Gastrocnemius medialis (tissue), 4 donors: ENCODE measurements at regions not wholly inside any gene's neighbourhood (a gene's known extent, or its start where the extent isn't known, plus 50 kb on each side); places are given as distances from the start of the nearest gene placed in this dataset.

Experiments
- ATAC-seq, 2 donors: fragments of 150-250 bp; one replicate each; pipeline ENCODE4 v1.9.1; 2016
- DNase-seq, 2 donors: peaks; one replicate each; pipeline ENCODE4 v3.0.0-alpha.2; 2019
- H3K27ac ChIP-seq, 4 donors: fragments of 200-600 bp; sonication (generic); 1 replicate in 1 of 4; 2 replicates in 3 of 4; pipeline ENCODE4 v1.5.1; 2016 to 2018; ENCODE audit warnings: mild to moderate bottlenecking in 2 of 4, moderate library complexity in 1 of 4
- H3K27me3 ChIP-seq, 3 donors: fragments of 200-600 bp; sonication (generic) in 2 of 3; 1 replicate in 1 of 3; 2 replicates in 2 of 3; pipeline versions ENCODE4 v1.5.1 to v1.6.0; 2016 to 2019; ENCODE audit warnings: mild to moderate bottlenecking in 1 of 3, moderate library complexity in 1 of 3
- H3K36me3 ChIP-seq, 2 donors: fragments of 200-600 bp; sonication (generic) in 1 of 2; one replicate each; pipeline ENCODE4 v1.5.1; 2017 to 2018
- H3K4me1 ChIP-seq, 2 donors: fragments of 200-600 bp; sonication (generic) in 1 of 2; one replicate each; pipeline ENCODE4 v1.5.1; 2016 to 2017; ENCODE audit warnings: mild to moderate bottlenecking in 2 of 2
- H3K4me3 ChIP-seq, 4 donors: fragments of 200-600 bp; sonication (generic) in 3 of 4; 1 replicate in 1 of 4; 2 replicates in 3 of 4; pipeline ENCODE4 v1.5.1; 2016 to 2019; ENCODE audit warnings: mild to moderate bottlenecking in 2 of 4
- H3K9me3 ChIP-seq, 3 donors: fragments of 200-600 bp; sonication (generic) in 2 of 3; 1 replicate in 1 of 3; 2 replicates in 2 of 3; pipeline ENCODE4 v1.5.1; 2016 to 2019
- CTCF ChIP-seq, 5 experiments: fragments of 450-650 bp in 3 of 5; fragments of 200-600 bp in 2 of 5; sonication (generic) in 2 of 5; IDR thresholded peaks in 4 of 5; conservative IDR thresholded peaks in 1 of 5; 1 replicate in 4 of 5; 2 replicates in 1 of 5; pipeline ENCODE4 v1.5.1; 2016 to 2019; ENCODE audit warnings: antibody characterized with exemption in 5 of 5, mild to moderate bottlenecking in 3 of 5, moderate library complexity in 3 of 5
- POLR2A ChIP-seq, 2 donors: fragments of 450-650 bp; IDR thresholded peaks; one replicate each; pipeline ENCODE4 v1.6.1; 2017; ENCODE audit warnings: antibody characterized with exemption in 2 of 2, mild to moderate bottlenecking in 2 of 2, moderate library complexity in 2 of 2
- in situ Hi-C, 4 donors: fragments of 200-750 bp; cut with MboI; loops; one replicate each; pipeline versions ENCODE4 v1.15.0 to v1.8.0; 2017; ENCODE audit warnings: low sequenced_read_pairs in 4 of 4
- intact Hi-C: fragments of 100-400 bp; cut with DNase I; formaldehyde crosslinking; loops from one replicate; pipeline ENCODE4 v1.15.1; 2023; ENCODE audit warnings: low total_unique reads

- in situ Hi-C loops (no loop called here), intact Hi-C loops (no loop called here)
- ATAC-seq, result no peak
- H3K4me1 ChIP-seq, result no peaks in the 10 kb centered on the region
- H3K4me3 ChIP-seq, result no peak overlapping the region
- no peaks in the 10 kb centered on the region for H3K9me3 ChIP-seq
- H3K27ac ChIP-seq, result no peak overlapping the region
- no peaks in the 10 kb centered on the region for H3K36me3 ChIP-seq
- no peak for DNase-seq
- H3K27me3 ChIP-seq, result no peaks in the 10 kb centered on the region
- TF ChIP-seq CTCF (IDR thresholded peaks at IDR 0.05 in 4 of 5, conservative IDR thresholded peaks at IDR 0.05 in 1 of 5), result no peak
- TF ChIP-seq POLR2A (IDR thresholded peaks at IDR 0.05), result no peak
These were observed 179.6 kb downstream of the CTTN start for GRCh38 chr11:70577948-70578347.

DNA sequence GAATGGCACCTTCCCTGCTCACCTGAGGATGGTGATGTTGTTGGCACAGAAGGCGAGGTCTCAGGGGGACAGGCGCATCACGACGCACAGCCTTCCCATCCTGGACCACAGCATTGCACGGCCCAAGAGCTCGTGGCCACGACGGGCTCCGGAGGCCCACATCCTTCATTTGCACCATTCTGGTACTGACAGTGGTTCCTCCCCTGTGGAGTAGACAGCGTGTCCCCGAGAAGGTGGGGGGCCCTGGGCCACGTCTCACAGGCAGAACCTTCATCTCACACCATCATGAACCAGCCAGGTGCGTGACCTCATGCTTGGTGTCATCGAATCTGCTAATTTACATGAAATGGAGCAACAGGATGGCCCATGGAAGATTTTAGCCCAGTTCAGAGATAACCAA, 180.0 kb downstream of the CTTN start:
- intact Hi-C loops (no loop called here), in situ Hi-C loops (no loop called here)
- no peak overlapping the region for H3K27ac ChIP-seq
- TF ChIP-seq POLR2A (IDR thresholded peaks at IDR 0.05) (no peak), CTCF (IDR thresholded peaks at IDR 0.05 in 4 of 5, conservative IDR thresholded peaks at IDR 0.05 in 1 of 5) (no peak)
- no peaks in the 10 kb centered on the region for H3K36me3 ChIP-seq
- no peaks in the 10 kb centered on the region for H3K9me3 ChIP-seq
- ATAC-seq, result no peak
- DNase-seq, result no peak
- no peaks in the 10 kb centered on the region for H3K4me1 ChIP-seq
- H3K4me3 ChIP-seq, result no peak overlapping the region
- no peaks in the 10 kb centered on the region for H3K27me3 ChIP-seq

GRCh38 chr11:70578831-70579230, 180.5 kb downstream of the CTTN start:
- H3K9me3 ChIP-seq, result no peaks in the 10 kb centered on the region
- no peak for DNase-seq
- in situ Hi-C loops, result no loop called here
- H3K36me3 ChIP-seq, result no peaks in the 10 kb centered on the region
- TF ChIP-seq CTCF (IDR thresholded peaks at IDR 0.05 in 4 of 5, conservative IDR thresholded peaks at IDR 0.05 in 1 of 5), result no peak
- TF ChIP-seq POLR2A (IDR thresholded peaks at IDR 0.05), result no peak
- ATAC-seq, result no peak
- no peaks in the 10 kb centered on the region for H3K4me1 ChIP-seq
- no peak overlapping the region for H3K4me3 ChIP-seq
- H3K27ac ChIP-seq, result no peak overlapping the region
- intact Hi-C loops, result no loop called here
- H3K27me3 ChIP-seq, result no peaks in the 10 kb centered on the region

GRCh38 chr11:70579316-70579955, 181.1 kb downstream of the CTTN start:
- H3K27ac ChIP-seq, result no peak overlapping the region
- intact Hi-C loops, result no loop called here
- no peaks in the 10 kb centered on the region for H3K4me1 ChIP-seq
- in situ Hi-C loops, result no loop called here
- ATAC-seq (no peak), DNase-seq (no peak)
- TF ChIP-seq CTCF (IDR thresholded peaks at IDR 0.05 in 4 of 5, conservative IDR thresholded peaks at IDR 0.05 in 1 of 5), result no peak
- no peak for TF ChIP-seq POLR2A (IDR thresholded peaks at IDR 0.05)
- H3K27me3 ChIP-seq, result no peaks in the 10 kb centered on the region
- H3K9me3 ChIP-seq, result no peaks in the 10 kb centered on the region
- no peaks in the 10 kb centered on the region for H3K36me3 ChIP-seq
- H3K4me3 ChIP-seq, result no peak overlapping the region
